HFFc6 (cell line): ENCODE measurements at regions not wholly inside any gene's neighbourhood (a gene's known extent, or its start where the extent isn't known, plus 50 kb on each side); places are given as distances from the start of the nearest gene placed in this dataset.

Experiments used
- DNase-seq: peaks from one replicate; pipeline ENCODE4 v3.0.0-alpha.2; 2018
- H3K27ac Mint-ChIP-seq: 2 replicates; pipeline ENCODE4 v1.8.0; 2020; ENCODE audit warnings: mild to moderate bottlenecking, mixed read lengths
- H3K27me3 Mint-ChIP-seq: 2 replicates; pipeline ENCODE4 v1.8.0; 2021; ENCODE audit warnings: mild to moderate bottlenecking, moderate library complexity, mixed read lengths; ENCODE audit not compliant: insufficient read depth
- H3K36me3 Mint-ChIP-seq: 2 replicates; pipeline ENCODE4 v1.8.0; 2021; ENCODE audit warnings: low read depth, mixed read lengths
- H3K4me1 Mint-ChIP-seq: 2 replicates; pipeline ENCODE4 v1.8.0; 2020; ENCODE audit warnings: low read depth, mixed read lengths
- H3K4me3 Mint-ChIP-seq: 2 replicates; pipeline ENCODE4 v1.8.0; 2020; ENCODE audit warnings: mild to moderate bottlenecking, moderate library complexity, mixed read lengths
- H3K9me3 Mint-ChIP-seq: 2 replicates; pipeline ENCODE4 v1.8.0; 2020; ENCODE audit warnings: mild to moderate bottlenecking, mixed read lengths
- CTCF ChIP-seq: fragments of 200-600 bp; sonication (generic); IDR thresholded peaks from 2 replicates; pipeline ENCODE4 v1.5.0; 2021; ENCODE audit warnings: antibody characterized with exemption, mild to moderate bottlenecking

- H3K27me3 Mint-ChIP-seq: peaks cover 3% of the 10 kb centered on the region; the same call in 1 of the 2 replicates
- no peak overlapping the region for H3K27ac Mint-ChIP-seq
- TF ChIP-seq CTCF: no peak
- peaks cover 29% of the 10 kb centered on the region for H3K9me3 Mint-ChIP-seq
- no peak for DNase-seq
- no peak overlapping the region for H3K4me3 Mint-ChIP-seq
- no peaks in the 10 kb centered on the region for H3K4me1 Mint-ChIP-seq
- H3K36me3 Mint-ChIP-seq: no peaks in the 10 kb centered on the region
Measured at GRCh38 chr17:51445946-51446345, 185.6 kb downstream of the UTP18 start.

GRCh38 chr17:51454456-51454978 is 194.2 kb downstream of the UTP18 start:
- no peaks in the 10 kb centered on the region for H3K36me3 Mint-ChIP-seq
- no peak for DNase-seq
- H3K4me3 Mint-ChIP-seq: no peak overlapping the region
- TF ChIP-seq CTCF: no peak
- H3K4me1 Mint-ChIP-seq: no peaks in the 10 kb centered on the region
- H3K27me3 Mint-ChIP-seq: no peaks in the 10 kb centered on the region
- peaks cover 19% of the 10 kb centered on the region for H3K9me3 Mint-ChIP-seq
- H3K27ac Mint-ChIP-seq: no peak overlapping the region

DNA sequence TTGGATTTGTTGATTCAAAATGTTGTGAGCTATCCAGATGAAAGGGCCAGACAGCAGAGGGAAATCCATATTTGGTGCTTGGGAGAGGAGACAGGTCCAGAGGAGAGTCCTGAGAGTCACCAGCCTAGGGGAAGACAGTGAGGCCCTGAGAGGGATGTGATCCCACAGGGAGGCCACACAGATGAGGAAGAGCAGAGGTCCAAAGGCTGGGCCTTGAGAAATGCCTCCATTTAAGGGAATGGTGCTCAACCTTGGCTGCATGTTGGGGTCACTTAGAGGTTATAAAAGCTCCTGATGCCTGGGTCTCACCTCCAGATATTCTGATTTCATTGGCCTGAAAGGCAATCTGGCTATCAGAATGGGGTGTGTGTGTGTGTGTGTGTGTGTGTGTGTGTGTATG is 194.9 kb downstream of the UTP18 start:
- Mint-ChIP-seq H3K27ac (no peak overlapping the region), H3K4me3 (no peak overlapping the region), H3K4me1 (no peaks in the 10 kb centered on the region), H3K36me3 (no peaks in the 10 kb centered on the region), H3K27me3 (no peaks in the 10 kb centered on the region), H3K9me3 (peaks cover 14% of the 10 kb centered on the region)
- TF ChIP-seq CTCF: no peak
- DNase-seq: no peak

- no peak for DNase-seq
- Mint-ChIP-seq H3K4me3 (no peak overlapping the region), H3K9me3 (peaks cover 14% of the 10 kb centered on the region), H3K27me3 (no peaks in the 10 kb centered on the region), H3K4me1 (no peaks in the 10 kb centered on the region), H3K27ac (no peak overlapping the region), H3K36me3 (no peaks in the 10 kb centered on the region)
- TF ChIP-seq CTCF: no peak
Measured at GRCh38 chr17:51455931-51456330, 195.6 kb downstream of the UTP18 start.

- Mint-ChIP-seq H3K36me3 (no peaks in the 10 kb centered on the region), H3K4me3 (no peak overlapping the region), H3K27me3 (no peaks in the 10 kb centered on the region), H3K9me3 (peaks cover 14% of the 10 kb centered on the region), H3K4me1 (no peaks in the 10 kb centered on the region), H3K27ac (no peak overlapping the region)
- no peak for TF ChIP-seq CTCF
- DNase-seq: no peak
Measured at GRCh38 chr17:51456942-51457341, 196.6 kb downstream of the UTP18 start.

GRCh38 chr17:51461578-51462004 is 201.2 kb downstream of the UTP18 start:
- H3K27me3 Mint-ChIP-seq: no peaks in the 10 kb centered on the region
- no peaks in the 10 kb centered on the region for H3K36me3 Mint-ChIP-seq
- DNase-seq: peak; percentile 7
- H3K4me1 Mint-ChIP-seq: no peaks in the 10 kb centered on the region
- no peak overlapping the region for H3K4me3 Mint-ChIP-seq
- no peak overlapping the region for H3K27ac Mint-ChIP-seq
- peaks cover 5% of the 10 kb centered on the region; the same call in 1 of the 2 replicates for H3K9me3 Mint-ChIP-seq
- peak; percentile 74 for TF ChIP-seq CTCF
